ENCODE measurements at regions not wholly inside any gene's neighbourhood (a gene's known extent, or its start where the extent isn't known, plus 50 kb on each side); places are given as distances from the start of the nearest gene placed in this dataset. TPM values are rescaled to one million over a fixed set of nuclear protein-coding genes. Genes with fewer than 3 reads are reported as not detected.

- Histone ChIP-seq H3K36me3 (no peaks in the 10 kb centered on the region), H3K27me3 (no peaks in the 10 kb centered on the region)
- TF ChIP-seq POLR2A (IDR thresholded peaks at IDR 0.05) (no peak), CTCF (IDR thresholded peaks at IDR 0.05) (no peak)
These were observed 101.2 kb downstream of the BCOR start for GRCh38 chrX:39996536-39996935.

GRCh38 chrX:39998636-39999406, 98.9 kb downstream of the BCOR start:
- H3K4me3 ChIP-seq = no peak overlapping the region
- no peak for DNase-seq
- no peaks in the 10 kb centered on the region for H3K27me3 ChIP-seq
- no peaks in the 10 kb centered on the region for H3K36me3 ChIP-seq
- H3K9me3 ChIP-seq = no peaks in the 10 kb centered on the region
- H3K4me1 ChIP-seq = no peaks in the 10 kb centered on the region
- H3K27ac ChIP-seq = no peak overlapping the region
- intact Hi-C loops (cut with DNase I; ENCODE audit: low total_unique reads) = no loop called here
- TF ChIP-seq POLR2A (IDR thresholded peaks at IDR 0.05) (no peak), CTCF (IDR thresholded peaks at IDR 0.05) (no peak)

More at GRCh38 chrX:39996536-39996935, 101.2 kb downstream of the BCOR start:
- Histone ChIP-seq H3K27ac (no peak overlapping the region), H3K4me1 (no peaks in the 10 kb centered on the region), H3K9me3 (no peaks in the 10 kb centered on the region), H3K4me3 (no peak overlapping the region)
- DNase-seq = no peak
- intact Hi-C loops (cut with DNase I; ENCODE audit: low total_unique reads) = no loop called here

Small RNA genes lying in the stretch of these regions (microRNA-seq; reads per million reads assigned to microRNA genes)
- gene MIR1587 (ENCODE audit: borderline microRNAs expressed, borderline replicate concordance) = not detected
- not detected for gene MIR3937 (ENCODE audit: borderline microRNAs expressed, borderline replicate concordance)

Small RNA genes lying in the stretch of these regions (small RNA-seq; reads per million reads assigned to genes)
- gene MIR1587 (not detected), gene MIR3937 (not detected), gene RN7SL732P (not detected), gene RNU6-591P (not detected)

All from uterus (tissue), 3 donors.